Keratinocyte (primary cell): ENCODE measurements at regions not wholly inside any gene's neighbourhood (a gene's known extent, or its start where the extent isn't known, plus 50 kb on each side); places are given as distances from the start of the nearest gene placed in this dataset.

Source experiments
- CTCF ChIP-seq, 3 experiments: IDR thresholded peaks in 1 of 3; conservative IDR thresholded peaks in 1 of 3; optimal IDR thresholded peaks in 1 of 3; 2 replicates in 2 of 3; 3 replicates in 1 of 3; pipeline versions ENCODE3 to v1.5.1; 2011; ENCODE audit warnings: low read length in 3 of 3, mild to moderate bottlenecking in 3 of 3, moderate library complexity in 2 of 3, control low read depth in 1 of 3, inconsistent platforms in 1 of 3; ENCODE audit not compliant: insufficient read depth in 2 of 3; ENCODE audit errors: extremely low read depth in 1 of 3
- EZH2 ChIP-seq: IDR thresholded peaks from one replicate; pipeline ENCODE4 v1.6.1; 2012; ENCODE audit warnings: inconsistent platforms, mild to moderate bottlenecking, low read length, moderate library complexity

DNA sequence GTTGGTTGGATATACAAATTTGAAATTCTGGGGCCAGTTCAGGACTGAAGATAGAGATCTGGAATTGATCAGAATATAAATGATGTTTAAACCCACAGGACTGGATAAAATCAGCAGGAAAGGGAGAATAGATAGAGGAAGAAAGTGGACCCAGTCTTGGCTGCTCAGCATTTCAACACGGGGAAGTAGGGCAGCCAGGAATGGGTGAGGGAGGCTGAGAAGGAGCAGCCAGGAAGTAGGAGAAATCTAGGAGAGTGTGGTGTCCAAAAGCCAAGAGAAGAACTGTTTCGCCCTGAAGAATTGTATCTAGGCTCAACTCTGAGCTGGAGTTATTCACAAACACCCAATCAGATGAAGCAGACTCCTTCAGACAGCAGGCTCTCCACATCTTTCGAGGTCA is 197.9 kb downstream of the CDCA7 start:
- TF ChIP-seq CTCF (optimal IDR thresholded peaks at IDR 0.05 in 1 of 3, IDR thresholded peaks at IDR 0.05 in 1 of 3, conservative IDR thresholded peaks at IDR 0.05 in 1 of 3; ENCODE audit: extremely low read depth in 1 of 3, insufficient read depth in 2 of 3, low read length in 3 of 3) (no peak), EZH2 (no peak)
